Skeletal muscle satellite cell (primary cell): ENCODE measurements at regions not wholly inside any gene's neighbourhood (a gene's known extent, or its start where the extent isn't known, plus 50 kb on each side); places are given as distances from the start of the nearest gene placed in this dataset.
"Not testable (repeated sequence)": the region's sequence is repeated elsewhere in the genome, so short reads cannot be mapped to it uniquely, and the experiment has no call there.

ENCODE experiments used
- H3K27me3 ChIP-seq: 2 replicates; pipeline ENCODE4 v1.7.0; 2013; ENCODE audit warnings: low read length; ENCODE audit not compliant: control insufficient read depth, insufficient read depth
- H3K36me3 ChIP-seq: 2 replicates; pipeline ENCODE4 v1.7.0; 2013; ENCODE audit warnings: mild to moderate bottlenecking, control low read depth, low read length; ENCODE audit not compliant: insufficient read depth
- H3K4me1 ChIP-seq: 2 replicates; pipeline ENCODE4 v1.7.0; 2013; ENCODE audit warnings: low read length; ENCODE audit not compliant: control insufficient read depth, insufficient read depth
- H3K4me2 ChIP-seq: 2 replicates; pipeline ENCODE4 v1.7.0; 2013; ENCODE audit warnings: mild to moderate bottlenecking, low read length
- H3K4me3 ChIP-seq: 2 replicates; pipeline ENCODE4 v1.7.0; 2013; ENCODE audit warnings: low read length
- H3K9ac ChIP-seq: 2 replicates; pipeline ENCODE4 v1.7.0; 2013; ENCODE audit warnings: mild to moderate bottlenecking, low read depth, low read length, moderate library complexity
- H3K9me3 ChIP-seq: replicated peaks from 2 replicates; pipeline ENCODE4 v1.7.0; 2013; ENCODE audit warnings: mild to moderate bottlenecking, control low read depth, low read length

GRCh38 chr1:60257531-60257930 is 184.0 kb upstream of the C1orf87 start:
- H3K4me2 ChIP-seq: no peak overlapping the region
- no peaks in the 10 kb centered on the region for H3K9me3 ChIP-seq
- no peaks in the 10 kb centered on the region for H3K36me3 ChIP-seq
- no peaks in the 10 kb centered on the region for H3K27me3 ChIP-seq
- no peak overlapping the region for H3K9ac ChIP-seq
- H3K4me3 ChIP-seq: no peak overlapping the region
- peaks cover 12% of the 10 kb centered on the region for H3K4me1 ChIP-seq

GRCh38 chr1:60255565-60255964 is 182.0 kb upstream of the C1orf87 start:
- Histone ChIP-seq H3K4me3 (peak overlapping the region; percentile 5), H3K27me3 (no peaks in the 10 kb centered on the region), H3K9me3 (no peaks in the 10 kb centered on the region), H3K36me3 (no peaks in the 10 kb centered on the region), H3K9ac (no peak overlapping the region), H3K4me1 (peaks cover 12% of the 10 kb centered on the region), H3K4me2 (no peak overlapping the region)

- H3K9me3 ChIP-seq: no peaks in the 10 kb centered on the region
- H3K4me3 ChIP-seq: no peak overlapping the region
- no peaks in the 10 kb centered on the region for H3K36me3 ChIP-seq
- H3K9ac ChIP-seq: no peak overlapping the region
- H3K4me1 ChIP-seq: peaks cover 12% of the 10 kb centered on the region
- H3K4me2 ChIP-seq: no peak overlapping the region
- H3K27me3 ChIP-seq: no peaks in the 10 kb centered on the region
Measured at GRCh38 chr1:60251426-60251825, 177.9 kb upstream of the C1orf87 start.

- not testable (repeated sequence) for H3K9me3 ChIP-seq, H3K36me3 ChIP-seq, H3K4me1 ChIP-seq, H3K27me3 ChIP-seq, H3K9ac ChIP-seq, H3K4me3 ChIP-seq, H3K4me2 ChIP-seq
Measured at GRCh38 chr1:60247467-60247866, 173.9 kb upstream of the C1orf87 start.

DNA sequence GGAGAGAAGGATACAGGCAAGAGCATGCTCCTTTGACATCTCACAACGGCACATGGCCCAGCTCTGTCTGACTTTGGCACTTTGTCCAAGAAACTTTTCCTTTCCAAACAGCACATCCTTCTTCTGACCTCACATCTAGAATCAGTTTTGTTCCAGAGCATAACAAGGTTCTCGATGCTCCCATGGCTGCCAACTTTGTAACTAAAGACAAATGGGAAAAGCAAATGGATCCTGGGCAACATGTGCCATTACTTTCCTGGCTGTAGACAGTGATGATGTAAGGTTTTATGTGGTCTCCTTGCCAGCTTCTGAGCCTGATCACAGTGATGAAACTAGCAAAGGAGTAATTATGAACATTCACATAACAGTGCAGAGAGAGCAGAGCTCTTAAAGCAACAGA is 171.8 kb upstream of the C1orf87 start:
- Histone ChIP-seq H3K9me3 (no peaks in the 10 kb centered on the region), H3K4me1 (no peaks in the 10 kb centered on the region), H3K4me3 (no peak overlapping the region)

DNA sequence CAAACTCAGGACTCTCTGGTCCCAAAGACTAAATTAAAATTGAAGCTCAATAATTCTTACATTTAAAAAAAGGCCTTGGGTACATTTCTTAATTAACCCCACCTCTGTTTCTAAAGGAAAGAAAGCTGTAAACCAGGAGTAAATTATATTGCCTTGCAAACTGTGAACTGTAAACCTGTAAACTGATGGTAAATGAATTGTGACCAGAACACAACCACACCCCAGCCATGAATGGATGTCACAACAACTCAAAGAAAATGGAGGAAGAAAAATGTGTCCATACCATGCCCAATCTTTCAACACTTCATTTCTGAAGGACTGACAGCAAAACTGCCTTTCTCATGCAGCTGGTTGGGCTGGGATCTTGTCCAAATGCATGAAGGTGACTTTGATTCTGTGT is 171.3 kb upstream of the C1orf87 start:
- Histone ChIP-seq H3K4me3 (no peak overlapping the region), H3K4me1 (no peaks in the 10 kb centered on the region), H3K36me3 (no peaks in the 10 kb centered on the region), H3K9me3 (no peaks in the 10 kb centered on the region), H3K9ac (no peak overlapping the region), H3K27me3 (no peaks in the 10 kb centered on the region), H3K4me2 (no peak overlapping the region)

More for the DNA sequence above, 171.8 kb upstream of the C1orf87 start:
- no peak overlapping the region for H3K9ac ChIP-seq
- no peak overlapping the region for H3K4me2 ChIP-seq
- no peaks in the 10 kb centered on the region for H3K36me3 ChIP-seq
- H3K27me3 ChIP-seq: no peaks in the 10 kb centered on the region

DNA sequence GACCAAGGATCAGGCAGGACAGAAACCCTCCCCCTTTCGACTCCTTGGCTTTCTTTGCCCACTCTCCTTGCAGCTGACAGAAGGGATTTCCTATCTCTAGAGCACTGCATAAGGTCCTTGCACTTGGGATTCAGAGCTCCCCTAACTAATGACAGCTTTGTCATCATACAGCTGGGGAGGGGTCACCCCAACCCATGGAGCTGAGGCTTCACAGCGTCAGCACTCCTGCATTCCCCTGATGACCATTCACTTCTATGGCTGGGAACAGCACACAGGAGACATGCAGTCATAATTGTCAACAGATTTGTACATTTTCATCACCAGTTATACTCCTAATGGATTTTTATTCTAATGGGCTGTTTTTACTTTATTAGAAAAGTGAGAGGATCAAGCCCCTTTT is 161.7 kb upstream of the C1orf87 start:
- Histone ChIP-seq H3K9ac (no peak overlapping the region), H3K9me3 (no peaks in the 10 kb centered on the region), H3K27me3 (no peaks in the 10 kb centered on the region), H3K4me3 (no peak overlapping the region), H3K36me3 (no peaks in the 10 kb centered on the region), H3K4me2 (no peak overlapping the region), H3K4me1 (no peaks in the 10 kb centered on the region)

GRCh38 chr1:60234776-60235175 is 161.2 kb upstream of the C1orf87 start:
- Histone ChIP-seq H3K4me3 (no peak overlapping the region), H3K36me3 (no peaks in the 10 kb centered on the region), H3K27me3 (no peaks in the 10 kb centered on the region), H3K9me3 (no peaks in the 10 kb centered on the region), H3K4me1 (no peaks in the 10 kb centered on the region), H3K9ac (no peak overlapping the region), H3K4me2 (no peak overlapping the region)

GRCh38 chr1:60229821-60230220 is 156.3 kb upstream of the C1orf87 start:
- Histone ChIP-seq H3K4me1 (peaks cover 11% of the 10 kb centered on the region), H3K4me2 (no peak overlapping the region), H3K9ac (no peak overlapping the region), H3K36me3 (no peaks in the 10 kb centered on the region), H3K27me3 (no peaks in the 10 kb centered on the region), H3K4me3 (no peak overlapping the region), H3K9me3 (no peaks in the 10 kb centered on the region)

- Histone ChIP-seq H3K4me2 (no peak overlapping the region), H3K9ac (no peak overlapping the region), H3K27me3 (no peaks in the 10 kb centered on the region), H3K9me3 (no peaks in the 10 kb centered on the region), H3K4me3 (no peak overlapping the region), H3K36me3 (no peaks in the 10 kb centered on the region), H3K4me1 (peaks cover 11% of the 10 kb centered on the region)
Measured at GRCh38 chr1:60228041-60228491, 154.5 kb upstream of the C1orf87 start.

GRCh38 chr1:60227601-60228000 is 154.0 kb upstream of the C1orf87 start:
- no peaks in the 10 kb centered on the region for H3K27me3 ChIP-seq
- H3K4me2 ChIP-seq: no peak overlapping the region
- H3K9ac ChIP-seq: no peak overlapping the region
- H3K4me3 ChIP-seq: no peak overlapping the region
- no peaks in the 10 kb centered on the region for H3K36me3 ChIP-seq
- H3K9me3 ChIP-seq: no peaks in the 10 kb centered on the region
- peaks cover 11% of the 10 kb centered on the region for H3K4me1 ChIP-seq

GRCh38 chr1:60225486-60225885 is 151.9 kb upstream of the C1orf87 start:
- Histone ChIP-seq H3K4me1 (peaks cover 11% of the 10 kb centered on the region), H3K9ac (no peak overlapping the region), H3K4me3 (no peak overlapping the region), H3K27me3 (no peaks in the 10 kb centered on the region), H3K9me3 (no peaks in the 10 kb centered on the region), H3K4me2 (no peak overlapping the region), H3K36me3 (no peaks in the 10 kb centered on the region)
